ENCODE measurements at regions not wholly inside any gene's neighbourhood (a gene's known extent, or its start where the extent isn't known, plus 50 kb on each side); places are given as distances from the start of the nearest gene placed in this dataset.

DNA sequence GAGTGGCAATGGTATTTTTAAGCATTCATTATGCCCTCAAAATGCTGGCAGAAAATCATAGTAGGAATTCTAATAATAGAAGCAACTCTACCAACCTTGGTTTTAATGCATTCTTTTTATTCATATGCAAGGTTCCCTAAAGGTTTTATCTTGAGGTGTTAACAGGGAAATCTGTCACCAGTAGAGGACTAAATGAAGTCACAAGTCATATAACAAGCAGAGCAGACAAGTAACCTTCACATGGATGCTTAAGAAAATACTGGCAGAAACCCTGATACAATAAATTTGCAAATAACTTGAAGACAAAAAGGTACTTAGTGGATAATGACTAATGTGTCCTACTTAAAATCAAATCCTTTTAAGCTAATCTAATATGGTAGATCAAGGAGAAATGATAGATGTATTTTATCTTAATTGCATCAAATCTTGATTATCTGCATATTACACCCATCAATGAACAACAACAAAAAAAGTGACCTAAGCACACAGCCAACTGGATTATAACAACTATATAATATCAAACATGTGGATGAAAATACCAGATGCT, 73.3 kb downstream of the RFC3 start:
- no peak for DNase-seq (ENCODE audit: low read depth)

DNA sequence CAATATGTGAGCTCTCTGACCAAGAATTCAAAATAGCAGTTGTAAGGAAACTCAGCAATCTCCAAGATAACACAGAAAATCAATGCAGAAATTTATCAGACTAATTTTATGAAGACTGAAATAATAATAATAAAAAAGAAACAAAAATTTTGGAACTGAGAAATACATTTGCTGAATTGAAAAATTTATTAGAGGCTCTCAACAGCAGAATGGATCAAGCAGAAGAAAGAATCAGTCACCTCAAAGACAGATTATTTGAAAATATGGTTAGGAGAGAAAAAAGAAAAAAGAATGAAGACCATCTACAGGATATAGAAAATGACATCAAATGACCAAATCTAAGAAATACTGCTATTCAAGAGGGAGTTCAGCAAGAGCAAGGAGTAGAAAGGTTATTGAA, 75.6 kb downstream of the RFC3 start:
- DNase-seq (ENCODE audit: low read depth) = no peak

DNA sequence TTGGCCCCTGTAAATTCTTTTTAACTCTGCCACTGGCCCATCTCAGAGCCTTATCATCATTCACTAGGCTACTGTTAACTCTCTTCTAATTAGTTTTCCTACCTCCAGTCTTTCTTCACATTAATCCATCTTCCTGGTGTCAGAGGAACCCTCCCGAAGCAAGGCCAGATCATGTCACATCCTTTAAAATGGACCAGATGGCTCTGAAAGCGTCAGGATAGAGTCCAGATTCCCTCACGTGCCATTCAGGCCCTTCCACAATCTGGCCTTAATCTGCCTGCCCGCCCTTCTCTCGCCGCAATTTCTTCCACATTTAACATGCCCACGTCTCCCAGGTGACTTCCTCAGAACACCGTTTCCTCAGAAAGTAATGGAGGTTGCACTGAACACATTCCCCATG, 86.5 kb downstream of the RFC3 start:
- DNase-seq (ENCODE audit: low read depth) = no peak

DNA sequence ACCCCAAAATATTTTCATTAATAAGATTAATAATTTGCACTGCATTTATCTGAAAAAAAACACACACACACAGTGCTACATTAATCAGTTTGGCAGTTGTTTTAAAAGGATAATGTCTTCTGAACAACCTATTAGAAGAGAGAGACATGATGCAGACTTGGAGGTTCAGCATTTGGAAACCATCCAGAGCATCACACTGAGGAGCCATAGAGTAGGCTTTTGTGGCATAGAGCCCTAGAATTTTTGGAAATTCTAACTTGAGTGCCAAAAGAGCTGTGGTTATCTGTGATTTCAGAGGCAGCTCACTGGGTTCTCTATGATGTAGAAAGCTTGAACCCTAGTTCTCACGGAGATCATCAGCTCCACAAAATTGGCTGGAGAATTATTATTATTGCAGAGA, 90.2 kb downstream of the RFC3 start:
- DNase-seq (ENCODE audit: low read depth) = no peak

DNA sequence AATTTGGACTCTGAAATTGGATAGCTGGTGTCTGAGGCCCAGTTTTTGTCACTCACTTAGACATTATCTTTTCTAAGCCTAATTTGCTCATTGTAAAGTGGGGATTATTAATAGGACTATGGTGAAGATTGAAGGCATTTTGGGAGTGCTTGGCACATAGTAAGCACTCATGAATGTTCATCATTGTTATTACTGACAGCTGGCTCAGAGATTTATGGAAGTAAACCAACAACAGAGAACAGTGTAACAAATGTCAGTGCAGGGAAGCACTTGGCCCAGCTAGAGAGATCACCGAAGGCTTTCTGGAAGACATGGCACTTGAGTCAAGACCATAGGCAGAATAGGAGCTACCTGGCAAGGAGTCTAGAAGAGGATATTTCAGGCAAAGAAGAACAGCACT, 92.3 kb downstream of the RFC3 start:
- DNase-seq (ENCODE audit: low read depth) = no peak

DNA sequence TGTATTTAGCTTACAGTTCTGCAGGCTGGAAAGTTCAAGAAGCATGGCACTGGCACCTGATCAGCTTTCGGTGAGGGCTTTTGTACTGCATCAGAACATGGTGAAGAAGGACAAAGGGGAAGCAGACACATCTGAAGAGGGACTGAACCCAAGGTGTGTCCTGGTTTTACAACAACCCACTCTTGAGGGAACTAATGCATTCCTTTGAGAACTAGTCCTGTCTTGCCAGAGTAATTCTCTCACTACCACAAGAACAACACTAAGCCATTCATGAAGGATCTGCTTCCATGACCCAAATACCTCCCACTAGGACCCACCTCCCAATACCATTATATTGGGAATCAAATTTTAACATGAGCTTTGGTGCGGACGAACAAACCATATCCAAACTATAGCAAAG, 93.6 kb downstream of the RFC3 start:
- no peak for DNase-seq (ENCODE audit: low read depth)

DNA sequence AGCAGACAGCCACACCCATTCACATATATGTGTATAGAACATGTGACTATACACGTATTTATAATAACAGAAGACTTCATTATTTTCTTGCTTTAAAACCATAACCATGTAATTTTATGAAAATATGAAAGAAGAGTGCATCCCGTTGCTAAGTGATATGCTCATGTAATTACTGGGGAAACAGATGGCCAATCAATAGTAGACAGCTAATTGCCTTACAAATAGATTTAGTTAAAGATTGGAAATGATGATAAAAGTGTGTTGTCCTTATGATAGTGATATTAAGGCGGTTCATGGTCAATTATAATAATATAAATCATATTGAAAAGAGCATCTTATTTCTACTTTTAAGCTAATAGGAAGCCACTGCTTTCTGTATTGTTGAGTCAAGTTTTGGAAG, 95.9 kb downstream of the RFC3 start:
- no peak for DNase-seq (ENCODE audit: low read depth)

DNA sequence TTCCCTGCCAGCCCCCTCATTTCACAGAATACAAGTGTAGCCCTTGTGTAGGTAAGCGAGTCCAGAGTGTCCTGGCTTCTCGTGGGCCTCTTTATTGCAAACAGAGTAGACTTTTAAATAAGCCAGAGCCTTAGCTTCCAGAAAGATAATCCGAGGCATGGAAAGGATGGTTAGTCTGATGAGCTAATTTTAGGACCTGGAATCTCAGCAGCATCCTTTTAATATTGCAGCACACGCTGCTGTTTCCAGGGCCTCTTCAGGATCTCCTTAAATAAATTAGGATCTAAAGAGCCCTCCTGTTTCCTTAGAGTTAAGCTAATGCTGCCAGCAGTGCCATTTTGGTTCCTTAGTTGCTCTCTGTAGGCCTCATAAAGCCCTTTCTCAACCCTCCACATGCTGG, 99.2 kb downstream of the RFC3 start:
- no peak for DNase-seq (ENCODE audit: low read depth)

DNA sequence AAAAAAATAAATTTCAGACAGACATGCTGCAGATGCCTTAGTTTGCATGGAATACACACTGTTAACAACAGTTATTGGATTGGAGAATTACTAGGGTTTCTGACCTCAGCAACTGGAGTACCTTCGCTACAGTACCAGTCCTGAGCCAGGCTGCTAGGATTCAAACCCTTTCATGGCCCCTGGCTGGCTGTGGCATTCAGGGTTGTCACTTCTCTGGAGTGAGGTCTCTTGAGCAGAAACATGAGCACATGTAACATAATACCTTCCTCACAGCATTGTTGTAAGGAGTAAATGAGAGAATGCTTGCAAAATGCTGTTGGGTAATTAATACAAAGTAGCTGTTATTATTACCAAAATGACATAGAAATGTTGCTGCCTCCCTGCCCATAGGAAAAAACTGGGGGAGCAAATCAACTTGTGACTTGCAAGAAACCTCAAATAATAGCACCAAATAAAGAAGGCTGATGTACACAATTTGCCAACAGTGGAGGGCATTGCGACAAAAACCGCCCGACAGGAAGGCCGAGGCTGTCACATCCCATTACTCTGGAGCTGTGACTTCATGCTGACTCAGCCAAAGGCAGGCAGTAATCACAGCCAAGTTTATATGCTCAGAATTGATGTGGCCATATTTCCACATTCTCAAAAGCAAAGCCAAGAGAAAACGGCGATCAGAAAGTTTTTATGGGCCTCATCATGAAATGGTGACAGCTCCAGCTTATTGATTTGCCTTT, 100.4 kb downstream of the RFC3 start:
- DNase-seq (ENCODE audit: low read depth) = peak; percentile 76

DNA sequence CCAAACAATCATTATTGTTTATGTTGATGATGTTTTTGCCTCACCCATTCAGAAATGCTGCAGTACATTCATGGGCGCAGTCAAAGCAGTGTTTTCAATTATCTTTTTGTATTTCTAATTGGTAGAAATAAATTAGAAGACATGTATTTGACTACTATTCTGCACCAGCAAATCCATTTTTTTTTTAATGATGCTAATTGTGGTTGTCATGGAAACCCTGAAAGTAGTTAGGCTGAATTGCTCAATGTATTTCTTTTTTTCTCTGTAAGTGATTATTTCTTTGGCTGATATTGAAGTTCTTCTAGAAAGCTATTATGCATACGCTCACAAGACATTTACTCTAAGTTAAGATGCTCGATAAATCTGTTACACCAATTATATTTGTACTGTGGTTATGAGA, 101.2 kb downstream of the RFC3 start:
- DNase-seq (ENCODE audit: low read depth) = no peak

DNA sequence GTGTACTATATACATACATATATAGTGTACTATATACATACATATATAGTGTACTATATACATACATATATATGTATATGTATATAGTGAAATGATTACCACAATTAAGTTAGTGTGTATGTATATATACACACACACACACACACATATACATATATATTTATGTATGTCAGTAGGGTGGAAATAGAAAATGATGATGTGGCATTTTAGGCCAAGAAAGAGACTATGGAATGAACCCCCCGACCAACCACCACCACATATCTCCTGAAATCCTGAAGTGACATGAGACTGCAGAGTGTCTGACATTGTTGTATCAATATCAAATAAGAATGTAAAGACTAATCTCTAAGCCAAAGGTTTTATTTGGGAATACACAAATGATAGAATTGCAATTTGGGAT, 107.6 kb downstream of the RFC3 start:
- no peak for DNase-seq (ENCODE audit: low read depth)

DNA sequence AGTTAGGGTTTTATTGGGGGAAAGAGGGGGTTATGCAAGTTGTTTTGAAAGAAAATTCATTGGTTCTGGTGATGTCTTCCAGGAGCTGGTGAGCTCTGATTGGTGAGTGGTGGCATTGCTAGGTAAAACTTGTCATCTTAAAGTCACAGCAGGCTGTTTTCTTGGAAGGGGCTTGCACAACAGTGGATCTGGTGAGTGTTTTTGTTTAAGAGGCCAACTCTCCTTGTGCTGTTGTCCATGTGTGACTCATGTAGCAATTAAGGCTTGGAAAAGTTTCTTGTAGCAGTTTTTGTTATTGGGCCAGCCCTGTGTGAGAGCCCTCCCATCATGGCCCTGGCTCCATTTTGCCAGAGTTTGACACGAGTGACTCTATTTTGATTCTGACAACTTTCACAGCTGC, 109.4 kb downstream of the RFC3 start:
- DNase-seq (ENCODE audit: low read depth) = peak; percentile 63

DNA sequence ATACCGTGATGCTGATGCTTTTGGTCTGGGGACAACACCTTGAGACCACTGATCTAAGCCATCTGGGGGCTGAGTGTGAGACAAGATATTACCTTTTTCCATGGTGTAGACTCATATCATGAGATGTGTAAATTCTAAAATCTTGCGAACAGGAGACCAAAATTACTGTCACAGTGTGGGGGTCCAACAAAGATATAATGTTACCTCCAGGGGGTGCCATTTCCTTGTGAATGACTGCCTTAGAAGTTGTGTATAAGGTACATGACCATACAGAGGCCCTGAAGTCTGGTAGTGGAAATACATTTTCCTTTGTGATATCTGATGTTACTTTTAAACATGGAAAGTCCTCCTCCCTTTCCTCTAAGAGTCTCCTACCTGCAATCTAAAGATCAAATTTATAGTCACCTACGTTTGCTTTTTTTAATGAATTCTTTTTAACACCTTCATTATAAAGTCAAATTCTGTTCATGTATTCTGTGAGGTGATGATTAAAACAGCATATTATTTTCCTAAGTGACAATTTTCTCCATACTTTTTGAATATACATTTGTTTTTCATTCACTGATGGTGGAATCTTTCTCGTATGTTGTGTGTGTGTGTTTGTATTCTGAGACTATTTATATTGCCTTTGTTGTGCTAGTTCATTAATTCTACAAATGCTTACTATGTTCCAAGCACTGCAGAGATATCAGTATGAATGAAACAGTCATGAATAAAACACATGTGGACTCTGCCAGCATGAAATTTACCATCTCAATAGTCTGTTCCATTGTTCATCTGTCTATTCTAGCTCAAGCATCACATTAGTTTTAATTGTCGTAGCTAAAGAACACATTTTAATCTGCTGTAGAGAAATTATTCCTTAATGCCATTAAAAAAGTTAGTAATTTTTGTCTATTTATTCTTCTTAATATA, 113.7 kb downstream of the RFC3 start:
- DNase-seq (ENCODE audit: low read depth) = peak; percentile 52

DNA sequence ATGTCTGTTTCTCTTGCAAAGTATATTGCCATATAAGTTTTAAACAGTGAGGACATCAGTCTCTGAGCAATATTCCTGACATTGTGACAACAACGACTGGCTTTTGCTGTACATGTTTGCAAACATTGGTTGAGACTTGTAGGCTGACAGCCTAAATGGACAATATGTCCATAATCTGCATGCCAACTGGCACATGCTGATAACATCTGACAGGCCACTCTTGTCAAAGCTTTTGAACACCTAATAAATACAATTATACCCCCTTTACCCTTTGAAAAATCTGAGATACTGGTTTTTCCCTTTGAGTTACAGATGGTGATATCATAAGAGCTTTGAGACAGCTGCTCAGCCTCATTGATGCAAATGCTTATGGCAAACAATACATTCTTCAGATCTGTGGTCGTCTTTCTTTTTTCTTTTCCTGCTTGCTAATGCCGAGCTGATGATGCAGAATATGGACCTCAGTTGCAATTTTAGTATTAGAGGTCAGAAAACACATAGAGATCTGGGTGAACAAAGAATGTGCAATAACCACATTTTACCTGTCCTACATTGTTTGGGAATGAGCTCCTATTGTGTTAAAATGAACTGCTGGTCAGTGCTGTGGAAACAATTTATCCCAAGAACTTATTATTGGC, 114.9 kb downstream of the RFC3 start:
- peak; percentile 24 for DNase-seq (ENCODE audit: low read depth)

DNA sequence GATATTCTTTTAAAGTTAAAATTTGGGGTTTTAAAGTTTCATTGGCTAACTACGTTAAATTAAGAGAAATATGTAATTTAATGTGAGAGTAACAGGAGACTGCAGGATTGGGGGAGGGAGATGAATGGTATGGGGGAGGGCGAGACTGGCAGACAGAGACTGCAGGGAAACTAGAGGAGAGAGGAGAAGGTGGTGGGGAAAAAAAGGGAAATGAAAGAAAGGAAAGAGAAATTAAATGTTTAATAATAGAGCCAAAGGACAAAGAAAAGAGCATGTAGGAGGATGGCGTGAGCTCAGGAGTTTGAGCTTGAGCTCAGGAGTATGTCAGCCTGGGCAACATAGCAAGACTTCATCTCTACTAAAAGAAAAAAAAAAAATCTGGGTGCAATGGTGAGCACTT, 115.9 kb downstream of the RFC3 start:
- DNase-seq (ENCODE audit: low read depth) = no peak

DNA sequence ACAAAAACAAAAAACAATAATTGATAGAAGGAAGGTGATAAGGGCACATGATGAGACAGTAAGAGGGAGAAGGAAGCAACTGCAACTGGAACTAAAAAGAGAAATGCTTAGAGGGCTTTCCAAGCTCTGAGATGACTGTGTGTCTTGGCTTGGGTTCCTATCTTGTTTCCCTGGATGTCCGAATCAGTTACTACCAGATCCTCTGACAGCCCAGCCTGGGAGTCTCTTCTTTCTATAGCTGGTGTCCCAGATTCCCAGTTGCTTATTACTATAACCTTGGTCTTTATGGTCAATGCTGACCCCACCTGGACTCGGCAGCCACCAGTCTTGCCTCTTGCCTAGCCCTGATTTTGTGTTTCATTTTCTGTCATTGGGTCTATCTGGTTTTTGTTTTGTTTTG, 116.4 kb downstream of the RFC3 start:
- no peak for DNase-seq (ENCODE audit: low read depth)

DNA sequence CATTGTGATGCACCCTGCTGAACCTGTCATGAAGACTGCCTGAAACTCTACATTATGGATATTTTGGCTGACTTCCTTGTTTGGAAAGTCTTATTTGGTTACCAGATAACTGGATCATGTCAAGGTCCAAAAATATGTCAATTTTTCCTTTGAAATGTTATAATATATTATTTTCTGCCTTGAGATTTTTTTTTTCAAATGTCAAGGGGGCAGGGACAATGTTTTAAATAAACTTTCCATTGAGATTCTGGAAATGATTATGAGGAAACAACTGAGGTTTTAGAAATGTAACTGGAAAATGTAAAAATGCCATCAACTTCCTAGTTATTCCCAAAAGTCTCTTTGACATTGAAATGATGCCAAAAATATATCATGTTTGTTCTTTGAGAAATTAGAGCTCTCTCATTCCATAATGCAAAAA, 117.0 kb downstream of the RFC3 start:
- DNase-seq (ENCODE audit: low read depth) = no peak

DNA sequence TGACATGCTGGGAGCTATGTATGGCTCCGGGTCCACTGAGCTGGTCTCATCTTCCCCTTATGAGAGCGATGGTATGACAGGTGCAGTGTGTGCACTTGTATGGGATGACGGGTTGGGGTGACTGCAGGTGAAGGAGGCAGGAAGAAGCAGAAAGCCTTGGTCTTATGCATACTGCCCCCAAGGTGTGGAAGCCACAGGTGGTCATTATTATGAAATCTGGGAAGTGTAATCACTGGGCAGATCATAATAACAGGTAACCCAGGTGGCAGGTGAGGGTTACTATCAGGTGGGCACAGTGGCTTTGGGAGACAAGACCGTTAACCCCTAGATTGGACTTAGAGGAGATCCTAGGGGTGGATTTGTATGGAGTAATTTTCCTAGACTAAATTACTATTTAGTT, 118.0 kb downstream of the RFC3 start:
- DNase-seq (ENCODE audit: low read depth) = no peak

DNA sequence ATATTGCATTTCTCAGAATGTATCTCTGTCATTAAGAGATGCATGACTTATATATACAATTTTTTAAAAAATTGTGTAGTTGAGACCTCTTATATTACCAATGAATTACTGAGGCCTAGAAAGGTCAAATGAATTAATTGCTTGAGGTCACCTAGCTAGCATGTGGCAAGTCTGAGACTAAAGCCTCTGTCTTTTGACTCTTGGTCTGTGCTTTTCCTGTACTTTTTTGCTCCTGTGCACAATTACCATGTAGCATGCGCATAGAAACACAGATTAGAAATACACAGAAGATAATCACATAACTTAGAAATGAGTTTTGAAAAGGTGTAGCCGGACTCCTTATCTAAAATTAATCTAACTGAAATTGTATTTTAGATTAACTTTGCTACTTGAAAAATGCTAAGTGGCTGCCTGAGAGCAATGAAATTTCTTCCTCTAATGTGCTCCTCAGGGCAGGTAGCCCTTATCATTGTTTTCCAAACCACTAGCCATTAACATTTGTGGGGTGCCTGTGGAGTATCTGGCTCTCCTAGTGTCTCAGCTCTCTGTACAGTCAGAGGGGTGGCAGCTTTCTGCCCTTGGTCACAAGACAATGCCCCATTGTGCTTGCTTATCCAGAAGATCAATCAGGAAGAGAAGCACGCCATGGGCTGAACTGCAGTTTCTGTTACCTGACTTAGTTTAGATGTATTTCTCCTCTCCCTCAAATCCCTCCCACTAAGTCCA, 119.6 kb downstream of the RFC3 start:
- DNase-seq (ENCODE audit: low read depth) = no peak

DNA sequence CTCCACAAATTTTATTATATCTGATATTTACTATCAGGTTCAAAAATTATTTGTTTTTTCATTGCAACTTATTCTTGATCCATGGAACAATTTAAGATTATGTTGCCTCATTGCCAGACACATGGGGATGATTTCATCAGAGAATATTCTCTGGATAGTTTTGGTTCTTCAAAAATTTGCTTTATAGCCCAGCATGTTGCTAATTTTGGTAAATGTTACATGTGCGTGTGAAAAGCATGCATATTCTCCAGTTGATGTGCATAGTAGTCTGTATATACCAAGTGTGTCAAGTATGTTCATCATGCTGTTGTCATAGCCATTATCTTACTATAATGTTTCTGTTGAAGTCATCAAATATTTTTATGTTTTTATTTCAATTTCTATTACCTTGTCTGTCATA, 122.3 kb downstream of the RFC3 start:
- DNase-seq (ENCODE audit: low read depth) = no peak

DNA sequence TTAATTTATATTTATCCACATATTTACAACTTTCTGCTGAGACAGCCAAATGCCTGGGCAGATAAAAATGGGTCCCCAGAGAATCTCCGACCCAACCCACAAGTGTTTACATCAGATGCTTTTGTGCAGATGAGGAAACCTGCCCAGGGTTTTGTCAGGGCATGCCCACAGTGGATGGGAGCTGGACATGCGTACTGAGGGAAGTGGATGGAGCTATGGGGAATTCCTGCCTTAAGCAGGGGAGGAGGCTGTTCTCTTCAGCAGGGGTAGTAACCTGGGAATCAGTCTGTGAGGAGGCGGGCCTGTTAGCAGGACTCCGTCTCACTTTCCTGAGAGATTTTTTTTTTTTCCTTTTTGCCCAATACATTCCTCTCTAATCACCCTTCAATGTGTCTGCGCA, 122.9 kb downstream of the RFC3 start:
- DNase-seq (ENCODE audit: low read depth) = no peak

DNA sequence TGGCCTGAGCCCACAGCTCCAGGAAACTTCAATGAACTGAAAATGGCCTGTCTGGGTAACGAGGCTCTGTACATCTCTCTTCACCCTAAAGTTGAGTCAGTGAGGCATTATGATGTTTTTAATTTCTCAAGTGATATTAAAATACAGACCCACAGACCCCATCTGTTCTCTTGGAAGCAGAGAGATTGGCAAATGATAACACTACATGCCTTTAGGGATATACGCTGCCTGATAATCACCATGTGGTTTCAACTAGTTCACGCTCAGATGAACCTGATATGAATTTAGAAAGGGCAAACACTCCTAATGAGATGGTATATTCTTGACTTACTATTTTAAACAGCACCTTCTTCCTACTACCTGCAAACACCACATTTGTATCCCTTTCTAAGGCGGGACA, 127.5 kb downstream of the RFC3 start:
- DNase-seq (ENCODE audit: low read depth) = no peak
